ENCODE measurements at regions not wholly inside any gene's neighbourhood (a gene's known extent, or its start where the extent isn't known, plus 50 kb on each side); places are given as distances from the start of the nearest gene placed in this dataset.

GRCh38 chr6:8983202-8983688 is 547.9 kb upstream of the SLC35B3 start:
- intact Hi-C loops (cut with micrococcal nuclease; ENCODE audit: unreplicated experiment): loop anchor here (2.0 to 10.0 kb wide), 7 partner anchors 238 to 1446 kb away; no protein-coding TSS in a partner anchor
- Mint-ChIP-seq H3K4me1 (ENCODE audit: low read depth, unreplicated experiment) (no peaks in the 10 kb centered on the region), H3K36me3 (ENCODE audit: insufficient read depth, unreplicated experiment) (no peaks in the 10 kb centered on the region), H3K27ac (ENCODE audit: unreplicated experiment) (no peak overlapping the region), H3K4me3 (ENCODE audit: low read depth, unreplicated experiment) (peak overlapping the region; percentile 19), H3K27me3 (ENCODE audit: unreplicated experiment) (no peaks in the 10 kb centered on the region), H3K9me3 (ENCODE audit: low read depth, unreplicated experiment) (peaks cover 4% of the 10 kb centered on the region)
- TF ChIP-seq CTCF (IDR thresholded peaks at IDR 0.05; ENCODE audit: unreplicated experiment): peak; percentile 76
- peak; percentile 69 for DNase-seq
- CTCF ChIA-PET: interaction anchor here (0.5 to 1.0 kb wide), 5 partner anchors 263 to 1452 kb away, joined by 3 to 4 read pairs (median 3); no protein-coding TSS in a partner anchor
- no TSS peak for BruUV-seq (replicated peaks)

GRCh38 chr6:8982668-8983067 is 547.3 kb upstream of the SLC35B3 start:
- H3K27ac Mint-ChIP-seq (ENCODE audit: unreplicated experiment): no peak overlapping the region
- no TSS peak for BruUV-seq (replicated peaks)

GRCh38 chr6:8973395-8973794 is 538.0 kb upstream of the SLC35B3 start:
- no peak for TF ChIP-seq CTCF (IDR thresholded peaks at IDR 0.05; ENCODE audit: unreplicated experiment)
- Mint-ChIP-seq H3K27me3 (ENCODE audit: unreplicated experiment) (no peaks in the 10 kb centered on the region), H3K27ac (ENCODE audit: unreplicated experiment) (no peak overlapping the region), H3K4me1 (ENCODE audit: low read depth, unreplicated experiment) (no peaks in the 10 kb centered on the region), H3K4me3 (ENCODE audit: low read depth, unreplicated experiment) (no peak overlapping the region), H3K36me3 (ENCODE audit: insufficient read depth, unreplicated experiment) (no peaks in the 10 kb centered on the region), H3K9me3 (ENCODE audit: low read depth, unreplicated experiment) (peaks cover 6% of the 10 kb centered on the region)
- DNase-seq: no peak
- CTCF ChIA-PET: no interaction called here
- intact Hi-C loops (cut with micrococcal nuclease; ENCODE audit: unreplicated experiment): no loop called here
- BruUV-seq (replicated peaks): no TSS peak

More at GRCh38 chr6:8982668-8983067, 547.3 kb upstream of the SLC35B3 start:
- H3K27me3 Mint-ChIP-seq (ENCODE audit: unreplicated experiment): no peaks in the 10 kb centered on the region
- TF ChIP-seq CTCF (IDR thresholded peaks at IDR 0.05; ENCODE audit: unreplicated experiment): no peak
- DNase-seq: no peak
- CTCF ChIA-PET: interaction anchor here (0.5 to 1.0 kb wide), 3 partner anchors 500 to 1453 kb away, joined by 3 to 4 read pairs (median 3); no protein-coding TSS in a partner anchor
- H3K9me3 Mint-ChIP-seq (ENCODE audit: low read depth, unreplicated experiment): peaks cover 5% of the 10 kb centered on the region
- H3K4me3 Mint-ChIP-seq (ENCODE audit: low read depth, unreplicated experiment): peak overlapping the region; percentile 19
- H3K4me1 Mint-ChIP-seq (ENCODE audit: low read depth, unreplicated experiment): no peaks in the 10 kb centered on the region
- H3K36me3 Mint-ChIP-seq (ENCODE audit: insufficient read depth, unreplicated experiment): no peaks in the 10 kb centered on the region
- intact Hi-C loops (cut with micrococcal nuclease; ENCODE audit: unreplicated experiment): loop anchor here (2.0 to 10.0 kb wide), 7 partner anchors 238 to 1446 kb away; no protein-coding TSS in a partner anchor

GRCh38 chr6:8969747-8970146 is 534.4 kb upstream of the SLC35B3 start:
- no TSS peak for BruUV-seq (replicated peaks)
- no peak overlapping the region for H3K4me3 Mint-ChIP-seq (ENCODE audit: low read depth, unreplicated experiment)
- intact Hi-C loops (cut with micrococcal nuclease; ENCODE audit: unreplicated experiment): no loop called here
- CTCF ChIA-PET: no interaction called here
- no peak for DNase-seq
- H3K27ac Mint-ChIP-seq (ENCODE audit: unreplicated experiment): no peak overlapping the region
- no peak for TF ChIP-seq CTCF (IDR thresholded peaks at IDR 0.05; ENCODE audit: unreplicated experiment)
- no peaks in the 10 kb centered on the region for H3K36me3 Mint-ChIP-seq (ENCODE audit: insufficient read depth, unreplicated experiment)
- no peaks in the 10 kb centered on the region for H3K27me3 Mint-ChIP-seq (ENCODE audit: unreplicated experiment)
- H3K4me1 Mint-ChIP-seq (ENCODE audit: low read depth, unreplicated experiment): no peaks in the 10 kb centered on the region
- peaks cover 3% of the 10 kb centered on the region for H3K9me3 Mint-ChIP-seq (ENCODE audit: low read depth, unreplicated experiment)
